IMR-90 (cell line): ENCODE measurements at regions not wholly inside any gene's neighbourhood (a gene's known extent, or its start where the extent isn't known, plus 50 kb on each side); places are given as distances from the start of the nearest gene placed in this dataset.

ENCODE experiments used
- ATAC-seq: fragments of 200-7000 bp; cut with Tn5 transposase; 2 replicates; pipeline ENCODE4 v1.9.1; 2020; ENCODE audit warnings: low read depth, mild to moderate bottlenecking, moderate library complexity
- BruUV-seq: library from RNA; stranded (reverse); fragments of 400-500 nt; replicated peaks from 2 replicates; lab custom pipeline; 2021; lab: Mats Ljungman, UMichigan
- CTCF ChIA-PET: fragments of 300-600 bp; formaldehyde crosslinking; extraction: SDS; loops from one replicate; lab custom pipeline; 2021; ENCODE audit warnings: antibody characterized with exemption; lab: Yijun Ruan, JAX
- POLR2A ChIA-PET: fragments of 300-600 bp; sonication (Branson Sonifier 250); formaldehyde crosslinking; loops from one replicate; lab custom pipeline; 2022; ENCODE audit warnings: antibody characterized with exemption; ENCODE audit not compliant: unreplicated experiment; lab: Charles Lee
- DNase-seq: peaks from one replicate; pipeline ENCODE4 v3.0.0; 2013
- H2AFZ ChIP-seq: replicated peaks from 2 replicates; pipeline ENCODE3; 2013; ENCODE audit warnings: low read length, mild to moderate bottlenecking; ENCODE audit not compliant: poor library complexity
- H2AK5ac ChIP-seq: 2 replicates; pipeline ENCODE4 v1.6.1; 2013; ENCODE audit warnings: low read depth, low read length, inconsistent platforms
- H2AK9ac ChIP-seq: replicated peaks from 2 replicates; pipeline ENCODE3; 2013; ENCODE audit warnings: mild to moderate bottlenecking, low read depth, low read length, moderate library complexity; ENCODE audit not compliant: poor library complexity
- H2BK120ac ChIP-seq: 2 replicates; pipeline ENCODE4 v1.6.1; 2013; ENCODE audit warnings: low read depth, low read length, inconsistent platforms
- H2BK15ac ChIP-seq: 3 replicates; pipeline ENCODE4 v1.6.1; 2013; ENCODE audit warnings: low read depth, low read length, inconsistent platforms
- H2BK20ac ChIP-seq: 2 replicates; pipeline ENCODE4 v1.6.1; 2013; ENCODE audit warnings: low read depth, mild to moderate bottlenecking, inconsistent platforms, low read length, moderate library complexity
- H2BK5ac ChIP-seq: 2 replicates; pipeline ENCODE4 v1.6.1; 2013; ENCODE audit warnings: mild to moderate bottlenecking, low read depth, low read length, inconsistent platforms; ENCODE audit not compliant: poor library complexity, severe bottlenecking
- H3K14ac ChIP-seq: replicated peaks from 2 replicates; pipeline ENCODE4 v1.6.1; 2013; ENCODE audit warnings: low read depth, low read length, inconsistent platforms
- H3K18ac ChIP-seq: 2 replicates; pipeline ENCODE4 v1.6.1; 2013; ENCODE audit warnings: low read depth, low read length, control low read depth
- H3K23ac ChIP-seq: 2 replicates; pipeline ENCODE4 v1.6.1; 2013; ENCODE audit warnings: low read depth, low read length, inconsistent platforms
- H3K27ac ChIP-seq: 2 replicates; pipeline ENCODE4 v1.5.1; 2013; ENCODE audit warnings: mild to moderate bottlenecking, control low read depth, low read length; ENCODE audit not compliant: insufficient read depth
- H3K27me3 ChIP-seq: 2 replicates; pipeline ENCODE4 v1.6.1; 2013; ENCODE audit warnings: low read length; ENCODE audit not compliant: control insufficient read depth, insufficient read depth
- H3K36me3 ChIP-seq: 2 replicates; pipeline ENCODE4 v1.6.1; 2013; ENCODE audit warnings: low read length, mixed read lengths; ENCODE audit not compliant: control insufficient read depth, insufficient read depth
- H3K4ac ChIP-seq: 2 replicates; pipeline ENCODE4 v1.6.1; 2013; ENCODE audit warnings: low read depth, low read length, inconsistent platforms
- H3K4me1 ChIP-seq: 2 replicates; pipeline ENCODE4 v1.6.1; 2013; ENCODE audit warnings: low read length, mixed read lengths; ENCODE audit not compliant: control insufficient read depth, insufficient read depth
- H3K4me2 ChIP-seq: 2 replicates; pipeline ENCODE4 v1.6.1; 2013; ENCODE audit warnings: low read depth, mild to moderate bottlenecking, control low read depth, low read length, moderate library complexity
- H3K4me3 ChIP-seq: 2 replicates; pipeline ENCODE4 v1.5.1; 2013; ENCODE audit warnings: low read depth, mild to moderate bottlenecking, control low read depth, low read length, moderate library complexity; ENCODE audit not compliant: insufficient read depth
- H3K56ac ChIP-seq: 2 replicates; pipeline ENCODE4 v1.6.1; 2013; ENCODE audit warnings: low read length, inconsistent platforms; ENCODE audit not compliant: insufficient read depth; ENCODE audit errors: extremely low read depth
- H3K79me1 ChIP-seq, 2 experiments: 2 replicates each; pipeline ENCODE4 v1.6.1; 2013; ENCODE audit warnings: low read length in 2 of 2, inconsistent platforms in 1 of 2, low read depth in 1 of 2
- H3K9ac ChIP-seq: 2 replicates; pipeline ENCODE4 v1.6.1; 2013; ENCODE audit warnings: low read depth, low read length, control low read depth
- H3K9me1 ChIP-seq: 2 replicates; pipeline ENCODE4 v1.6.1; 2013; ENCODE audit warnings: low read length, inconsistent platforms; ENCODE audit not compliant: insufficient read depth
- H3K9me3 ChIP-seq: 2 replicates; pipeline ENCODE4 v1.6.1; 2013; ENCODE audit warnings: low read length; ENCODE audit not compliant: control insufficient read depth, insufficient read depth
- H4K20me1 ChIP-seq: 2 replicates; pipeline ENCODE4 v1.6.1; 2013; ENCODE audit warnings: low read length, inconsistent platforms; ENCODE audit not compliant: insufficient read depth
- H4K5ac ChIP-seq: 2 replicates; pipeline ENCODE4 v1.6.1; 2013; ENCODE audit warnings: mild to moderate bottlenecking, low read depth, low read length, control low read depth
- H4K8ac ChIP-seq, 2 experiments: 2 replicates each; pipeline ENCODE4 v1.6.1; 2013; ENCODE audit warnings: low read depth in 2 of 2, low read length in 2 of 2, control low read depth in 1 of 2, inconsistent platforms in 1 of 2
- H4K91ac ChIP-seq: 2 replicates; pipeline ENCODE4 v1.6.1; 2013; ENCODE audit warnings: low read depth, low read length, inconsistent platforms; ENCODE audit not compliant: insufficient read depth
- BHLHE40 ChIP-seq: fragments of 150-350 bp; IDR thresholded peaks from 2 replicates; pipeline ENCODE4 v1.6.1; 2016; ENCODE audit warnings: mild to moderate bottlenecking, low read depth, low read length
- CEBPB ChIP-seq: IDR thresholded peaks from 2 replicates; pipeline ENCODE4 v1.6.1; 2012; ENCODE audit warnings: low read depth, low read length, improper control_type of control experiment
- MAFK ChIP-seq: IDR thresholded peaks from 2 replicates; pipeline ENCODE4 v1.6.1; 2012; ENCODE audit warnings: low read depth, low read length, improper control_type of control experiment
- POLR2A ChIP-seq: IDR thresholded peaks from 2 replicates; pipeline ENCODE4 v1.6.1; 2012; ENCODE audit warnings: mild to moderate bottlenecking, low read depth, low read length
- RCOR1 ChIP-seq: IDR thresholded peaks from 2 replicates; pipeline ENCODE4 v1.6.1; 2012; ENCODE audit warnings: mild to moderate bottlenecking, low read length, improper control_type of control experiment; ENCODE audit not compliant: insufficient replicate concordance
- USF2 ChIP-seq: fragments of 150-350 bp; IDR thresholded peaks from 2 replicates; pipeline ENCODE4 v1.6.1; 2017; ENCODE audit warnings: mild to moderate bottlenecking, antibody characterized with exemption, low read length, low read depth
- WGBS, 2 experiments: methylation state at CpG; one replicate each; pipeline versions ENCODE4 v1.1.5 to v1.1.7; 2013; ENCODE audit warnings: missing lambda C conversion rate in 2 of 2; ENCODE audit not compliant: insufficient read length in 1 of 2; ENCODE audit errors: extremely low coverage in 2 of 2; 5-methylcytosine and 5-hydroxymethylcytosine counted together
- dilution Hi-C: fragments of 300-500 bp; cut with HindIII; formaldehyde crosslinking; loops from one replicate; pipeline ENCODE4 v1.14.3; 2018; ENCODE audit warnings: low sequenced_read_pairs; ENCODE audit not compliant: unreplicated experiment
- in situ Hi-C: fragments of 300-500 bp; cut with MboI; formaldehyde crosslinking; loops from 3 replicates; pipeline ENCODE4 v1.14.3; 2019; ENCODE audit warnings: low sequenced_read_pairs, inconsistent platforms, mixed read lengths
- intact Hi-C: fragments of 100-400 bp; cut with micrococcal nuclease; formaldehyde crosslinking; loops from 2 replicates; pipeline ENCODE4 v1.10.0; 2022
- TF ChIP-seq, protein P1 (sequence below): conservative IDR thresholded peaks from 2 replicates; pipeline ENCODE4 v1.5.1; 2012; ENCODE audit warnings: mild to moderate bottlenecking, low read depth, low read length, improper control_type of control experiment

- Histone ChIP-seq H3K9ac (no peak overlapping the region), H2BK15ac (no peak overlapping the region), H4K91ac (no peak overlapping the region), H2BK120ac (no peak overlapping the region), H4K5ac (no peak overlapping the region), H3K4me2 (no peak overlapping the region; the same call in 1 of the 2 replicates), H3K56ac (no peak overlapping the region), H2BK5ac (no peak overlapping the region), H3K9me3 (peaks cover 2% of the 10 kb centered on the region; the same call in 1 of the 2 replicates), H2BK20ac (no peak overlapping the region), H3K79me1 (no peaks in the 10 kb centered on the region), H4K8ac (no peak overlapping the region), H3K9me1 (no peaks in the 10 kb centered on the region), H3K36me3 (no peaks in the 10 kb centered on the region), H3K4ac (no peak overlapping the region), H3K27ac (no peak overlapping the region), H3K4me1 (peaks cover 7% of the 10 kb centered on the region; the same call in 1 of the 2 replicates), H3K14ac (no peak overlapping the region), H2AK5ac (no peak overlapping the region), H2AK9ac (peak overlapping the region; percentile 42), H3K18ac (no peak overlapping the region), H4K20me1 (no peaks in the 10 kb centered on the region), H3K27me3 (peaks cover 31% of the 10 kb centered on the region), H3K23ac (no peak overlapping the region), H3K4me3 (no peak overlapping the region), H2AFZ (peak overlapping the region; percentile 32)
- ATAC-seq (no peak), DNase-seq (no peak)
- ChIA-PET POLR2A (no interaction called here), CTCF (no interaction called here)
- intact Hi-C loops (loop anchor here (10.0 kb wide), 1 partner anchor 279 kb away; no protein-coding TSS in a partner anchor), in situ Hi-C loops (no loop called here), dilution Hi-C loops (no loop called here)
- TF ChIP-seq, protein P1, sequence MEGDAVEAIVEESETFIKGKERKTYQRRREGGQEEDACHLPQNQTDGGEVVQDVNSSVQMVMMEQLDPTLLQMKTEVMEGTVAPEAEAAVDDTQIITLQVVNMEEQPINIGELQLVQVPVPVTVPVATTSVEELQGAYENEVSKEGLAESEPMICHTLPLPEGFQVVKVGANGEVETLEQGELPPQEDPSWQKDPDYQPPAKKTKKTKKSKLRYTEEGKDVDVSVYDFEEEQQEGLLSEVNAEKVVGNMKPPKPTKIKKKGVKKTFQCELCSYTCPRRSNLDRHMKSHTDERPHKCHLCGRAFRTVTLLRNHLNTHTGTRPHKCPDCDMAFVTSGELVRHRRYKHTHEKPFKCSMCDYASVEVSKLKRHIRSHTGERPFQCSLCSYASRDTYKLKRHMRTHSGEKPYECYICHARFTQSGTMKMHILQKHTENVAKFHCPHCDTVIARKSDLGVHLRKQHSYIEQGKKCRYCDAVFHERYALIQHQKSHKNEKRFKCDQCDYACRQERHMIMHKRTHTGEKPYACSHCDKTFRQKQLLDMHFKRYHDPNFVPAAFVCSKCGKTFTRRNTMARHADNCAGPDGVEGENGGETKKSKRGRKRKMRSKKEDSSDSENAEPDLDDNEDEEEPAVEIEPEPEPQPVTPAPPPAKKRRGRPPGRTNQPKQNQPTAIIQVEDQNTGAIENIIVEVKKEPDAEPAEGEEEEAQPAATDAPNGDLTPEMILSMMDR = no peak
- TF ChIP-seq CEBPB (no peak), RCOR1 (no peak), MAFK (no peak), BHLHE40 (no peak), POLR2A (no peak), USF2 (no peak)
- WGBS, 2 experiments = 19% methylated on average over 14 of the region's 17 CpGs; no CpG with 5 or more reads in 1 of the 2 experiments
- BruUV-seq = no TSS peak
Measured at GRCh38 chr17:77736199-77736585, 222.3 kb upstream of the TNRC6C start.
